ENCODE measurements at regions not wholly inside any gene's neighbourhood (a gene's known extent, or its start where the extent isn't known, plus 50 kb on each side); places are given as distances from the start of the nearest gene placed in this dataset.

DNA sequence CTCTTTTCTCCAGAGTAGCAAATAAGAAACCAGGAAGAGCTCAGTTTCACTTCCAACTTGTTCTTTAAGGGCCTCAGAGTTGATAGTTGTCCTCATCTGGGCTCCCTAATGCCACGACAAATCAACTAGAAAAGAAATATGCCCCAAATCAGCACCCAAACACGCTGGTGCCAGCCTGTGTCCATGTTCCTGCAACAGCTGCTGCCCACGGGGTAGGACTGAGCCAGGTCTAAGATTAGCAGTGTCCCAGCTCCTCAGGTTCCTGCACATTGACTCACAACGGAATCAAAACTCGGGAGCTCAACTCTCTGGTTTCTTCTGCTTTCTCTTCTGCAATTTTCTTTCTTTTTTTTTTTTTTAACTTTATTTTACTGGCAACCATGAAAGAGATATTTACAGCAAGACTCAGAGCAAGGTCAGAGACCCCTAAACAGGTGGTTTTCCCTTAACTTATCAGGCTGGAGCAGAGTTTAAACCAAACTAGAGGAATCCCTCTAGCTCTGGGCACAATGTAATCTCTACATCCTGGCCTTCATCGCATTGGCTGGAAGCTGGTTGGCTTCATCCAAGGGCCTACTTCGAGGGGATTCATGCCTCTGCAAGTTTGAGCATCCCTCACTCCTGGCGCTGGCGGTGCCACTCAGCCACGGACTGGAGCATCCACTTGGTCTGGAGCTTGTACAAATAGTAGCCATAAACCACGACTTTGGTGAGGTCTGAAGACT is 126.1 kb downstream of the PFKFB3 start:
- TF ChIP-seq U2AF2 (optimal IDR thresholded peaks at IDR 0.05; ENCODE audit: low read depth, low read length) (no peak), FOXJ3 (CRISPR knock-in tag; IDR thresholded peaks at IDR 0.05) (no peak), TCF7L2 (IDR thresholded peaks at IDR 0.05; ENCODE audit: low read depth, low read length) (no peak), ZNF445 (CRISPR knock-in tag; IDR thresholded peaks at IDR 0.05; ENCODE audit: low read depth) (no peak), ADNP (tag; IDR thresholded peaks at IDR 0.05) (no peak), GATA2 (CRISPR knock-in tag; IDR thresholded peaks at IDR 0.05) (no peak), ETV6 (IDR thresholded peaks at IDR 0.05; ENCODE audit: borderline replicate concordance in 1 of 2, low read depth in 2 of 2, low read length in 1 of 2) (no peak), ETV6 (CRISPR knock-in tag; IDR thresholded peaks at IDR 0.05; ENCODE audit: borderline replicate concordance) (no peak)
- TF ChIP-seq, protein P1, sequence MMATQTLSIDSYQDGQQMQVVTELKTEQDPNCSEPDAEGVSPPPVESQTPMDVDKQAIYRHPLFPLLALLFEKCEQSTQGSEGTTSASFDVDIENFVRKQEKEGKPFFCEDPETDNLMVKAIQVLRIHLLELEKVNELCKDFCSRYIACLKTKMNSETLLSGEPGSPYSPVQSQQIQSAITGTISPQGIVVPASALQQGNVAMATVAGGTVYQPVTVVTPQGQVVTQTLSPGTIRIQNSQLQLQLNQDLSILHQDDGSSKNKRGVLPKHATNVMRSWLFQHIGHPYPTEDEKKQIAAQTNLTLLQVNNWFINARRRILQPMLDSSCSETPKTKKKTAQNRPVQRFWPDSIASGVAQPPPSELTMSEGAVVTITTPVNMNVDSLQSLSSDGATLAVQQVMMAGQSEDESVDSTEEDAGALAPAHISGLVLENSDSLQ (IDR thresholded peaks at IDR 0.05) = no peak
- TF ChIP-seq, protein P2, sequence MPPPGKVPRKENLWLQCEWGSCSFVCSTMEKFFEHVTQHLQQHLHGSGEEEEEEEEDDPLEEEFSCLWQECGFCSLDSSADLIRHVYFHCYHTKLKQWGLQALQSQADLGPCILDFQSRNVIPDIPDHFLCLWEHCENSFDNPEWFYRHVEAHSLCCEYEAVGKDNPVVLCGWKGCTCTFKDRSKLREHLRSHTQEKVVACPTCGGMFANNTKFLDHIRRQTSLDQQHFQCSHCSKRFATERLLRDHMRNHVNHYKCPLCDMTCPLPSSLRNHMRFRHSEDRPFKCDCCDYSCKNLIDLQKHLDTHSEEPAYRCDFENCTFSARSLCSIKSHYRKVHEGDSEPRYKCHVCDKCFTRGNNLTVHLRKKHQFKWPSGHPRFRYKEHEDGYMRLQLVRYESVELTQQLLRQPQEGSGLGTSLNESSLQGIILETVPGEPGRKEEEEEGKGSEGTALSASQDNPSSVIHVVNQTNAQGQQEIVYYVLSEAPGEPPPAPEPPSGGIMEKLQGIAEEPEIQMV (tag; conservative IDR thresholded peaks at IDR 0.05; ENCODE audit: low read depth) = no peak
